ENCODE measurements at regions not wholly inside any gene's neighbourhood (a gene's known extent, or its start where the extent isn't known, plus 50 kb on each side); places are given as distances from the start of the nearest gene placed in this dataset.

- TF ChIP-seq CTCF (IDR thresholded peaks at IDR 0.05) (no peak), POLR2A (IDR thresholded peaks at IDR 0.05) (no peak)
Observed at GRCh38 chr5:40221796-40222195, 457.9 kb upstream of the PTGER4 start.

All from testis (tissue), 2 donors.